Suppressor macrophage treated with lipopolysaccharide for 4 hours (primary cell): ENCODE measurements at regions not wholly inside any gene's neighbourhood (a gene's known extent, or its start where the extent isn't known, plus 50 kb on each side); places are given as distances from the start of the nearest gene placed in this dataset.

Experiments
- DNase-seq: peaks from one replicate; pipeline ENCODE4 v3.0.0-alpha.2; 2020

DNA sequence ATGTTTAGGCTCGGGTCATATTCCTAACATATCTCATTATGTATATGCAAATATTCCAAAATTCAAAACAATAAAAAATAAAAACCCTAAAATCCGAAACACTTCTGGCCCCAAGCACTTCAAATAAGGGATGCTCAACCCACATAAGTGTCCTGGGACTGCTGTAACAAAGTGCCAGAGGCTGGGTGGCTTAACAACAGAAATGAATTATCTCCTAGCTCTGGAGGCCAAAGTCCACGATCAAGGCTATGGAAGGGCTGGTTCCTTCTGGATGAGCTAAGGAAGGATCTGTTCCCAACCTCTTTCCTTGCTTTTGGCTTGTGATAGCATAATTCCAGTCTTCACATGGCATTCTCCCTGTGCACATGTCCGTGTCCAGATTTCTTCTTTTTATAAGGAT lies 181.6 kb upstream of the NFE2L3 start:
- DNase-seq = no peak

DNA sequence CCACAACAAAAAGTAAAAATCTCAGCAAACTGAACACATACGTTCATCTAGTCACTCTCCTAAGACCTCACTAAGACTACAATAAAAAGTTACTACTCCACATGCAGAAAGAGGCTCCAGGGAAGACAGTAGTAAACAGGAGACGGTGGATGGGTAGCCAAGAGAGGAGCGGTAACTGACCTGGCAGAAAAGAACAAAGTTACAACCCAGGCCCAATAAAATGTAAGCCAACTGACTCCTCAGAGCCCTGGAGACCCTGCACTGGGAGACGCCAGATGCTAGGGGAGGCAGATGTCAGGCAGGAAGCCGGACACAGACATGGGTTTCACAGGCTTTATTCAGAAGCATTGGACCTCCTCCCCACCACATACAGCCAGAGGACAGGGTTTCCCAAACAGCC lies 181.1 kb upstream of the NFE2L3 start:
- no peak for DNase-seq

DNA sequence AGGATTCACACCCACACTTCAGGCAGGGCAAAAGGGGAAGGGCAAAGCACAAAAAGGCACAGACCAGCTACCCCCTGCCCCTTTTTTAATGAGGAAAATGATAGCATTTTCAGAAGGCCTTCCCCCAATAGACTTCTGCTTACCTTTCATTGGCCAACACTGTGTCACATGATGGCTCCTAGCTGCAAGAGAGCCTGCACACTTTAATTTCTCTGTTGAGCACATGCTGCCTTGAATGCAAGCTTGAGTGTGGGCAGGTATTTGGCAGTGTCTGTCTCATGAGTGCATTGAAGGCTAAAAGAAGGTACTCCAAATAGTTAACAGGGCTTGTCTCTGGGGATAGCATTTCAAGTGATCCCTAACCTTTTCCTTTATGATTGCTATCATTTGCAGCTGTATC lies 175.4 kb upstream of the NFE2L3 start:
- DNase-seq = no peak

DNA sequence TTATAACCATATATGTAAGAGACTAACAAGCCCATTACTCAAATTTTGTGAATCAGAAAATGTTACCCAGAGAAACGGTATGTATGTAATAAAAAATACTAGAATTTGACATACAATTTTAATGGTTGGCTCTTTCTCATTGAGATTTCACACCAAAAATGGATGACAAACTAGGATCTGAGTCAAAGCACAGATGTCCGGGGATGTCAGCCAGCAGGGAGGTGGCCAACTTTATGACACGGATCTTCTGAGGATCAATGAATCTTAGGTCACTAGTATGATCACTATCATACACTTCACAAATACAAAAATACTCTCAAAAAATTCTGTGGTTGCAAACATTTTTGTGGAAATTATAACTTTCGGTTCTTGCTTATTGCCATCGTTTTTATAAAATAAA lies 173.5 kb upstream of the NFE2L3 start:
- no peak for DNase-seq

DNA sequence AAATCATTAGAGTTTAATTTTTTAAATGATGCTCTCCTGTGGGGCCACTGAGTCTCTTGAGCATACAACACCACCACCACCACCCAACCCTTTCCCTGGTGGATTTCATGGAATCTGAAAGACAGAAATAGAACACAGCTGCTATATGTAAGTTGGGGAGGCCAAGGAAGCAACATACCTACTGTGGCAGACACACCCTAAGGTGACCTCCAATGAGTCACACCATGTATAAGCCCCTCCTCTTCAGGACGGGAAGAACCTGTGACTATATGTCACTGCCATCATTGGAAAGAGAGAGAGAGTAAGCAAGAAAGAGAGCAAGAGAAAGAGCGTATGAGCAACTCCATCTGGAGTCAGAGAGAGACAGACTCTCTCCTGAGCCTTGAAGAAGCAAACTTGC lies 172.4 kb upstream of the NFE2L3 start:
- no peak for DNase-seq

DNA sequence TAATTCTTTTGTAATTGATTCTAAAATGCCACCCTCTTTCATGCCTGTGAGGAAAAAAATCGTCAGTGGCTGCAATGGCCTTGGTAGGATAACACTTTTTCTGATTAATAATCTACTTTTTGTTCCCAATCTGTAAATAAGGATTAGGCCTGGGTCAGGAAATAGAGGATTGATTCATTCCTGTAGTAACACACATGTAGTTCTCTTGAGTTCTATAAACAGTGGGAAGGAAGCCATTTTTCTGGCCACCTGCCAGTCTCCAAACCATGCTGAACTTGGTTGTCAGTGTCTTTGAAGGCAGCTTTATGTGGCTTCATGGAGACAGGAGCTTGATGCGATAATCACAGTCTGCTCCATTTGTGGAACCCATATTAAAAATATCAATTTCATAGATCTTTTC lies 169.3 kb upstream of the NFE2L3 start:
- DNase-seq = no peak

DNA sequence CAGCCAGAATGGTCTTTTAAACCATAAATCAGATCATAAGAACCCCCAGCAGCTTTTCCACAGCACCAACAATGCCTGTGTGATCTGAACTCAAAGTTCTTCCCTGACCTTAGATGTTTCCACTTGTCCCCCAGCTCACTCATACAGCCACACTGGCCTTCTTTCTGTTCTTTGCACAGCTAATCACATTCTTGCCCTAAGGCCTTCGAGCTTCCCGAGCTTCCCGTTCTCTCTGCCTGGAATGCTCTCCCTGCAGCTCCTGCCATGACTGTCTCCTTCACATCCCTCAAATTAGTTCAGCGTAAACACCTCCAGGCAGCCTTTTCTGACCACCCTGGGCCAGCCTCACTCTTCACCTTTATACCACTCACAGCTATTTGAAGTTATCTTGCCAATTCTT lies 166.8 kb upstream of the NFE2L3 start:
- DNase-seq = no peak

DNA sequence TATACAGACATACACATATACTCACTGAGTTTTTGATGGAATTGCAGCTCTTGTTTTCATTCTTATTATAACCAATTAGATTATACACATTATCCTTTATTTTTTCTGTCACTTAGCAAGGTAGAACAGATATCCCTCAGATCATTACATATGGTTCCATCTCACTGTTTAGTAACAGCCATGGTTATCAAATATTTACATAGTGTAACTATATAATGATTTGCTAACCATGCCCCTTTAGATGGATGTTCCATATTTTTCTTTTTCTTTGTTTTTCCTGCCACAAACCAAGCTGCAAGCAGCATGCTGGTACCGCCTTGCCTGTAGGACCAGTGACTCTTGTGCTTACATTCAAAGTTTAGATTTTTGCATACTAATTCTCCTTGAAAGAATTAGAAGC lies 163.4 kb upstream of the NFE2L3 start:
- DNase-seq = no peak

DNA sequence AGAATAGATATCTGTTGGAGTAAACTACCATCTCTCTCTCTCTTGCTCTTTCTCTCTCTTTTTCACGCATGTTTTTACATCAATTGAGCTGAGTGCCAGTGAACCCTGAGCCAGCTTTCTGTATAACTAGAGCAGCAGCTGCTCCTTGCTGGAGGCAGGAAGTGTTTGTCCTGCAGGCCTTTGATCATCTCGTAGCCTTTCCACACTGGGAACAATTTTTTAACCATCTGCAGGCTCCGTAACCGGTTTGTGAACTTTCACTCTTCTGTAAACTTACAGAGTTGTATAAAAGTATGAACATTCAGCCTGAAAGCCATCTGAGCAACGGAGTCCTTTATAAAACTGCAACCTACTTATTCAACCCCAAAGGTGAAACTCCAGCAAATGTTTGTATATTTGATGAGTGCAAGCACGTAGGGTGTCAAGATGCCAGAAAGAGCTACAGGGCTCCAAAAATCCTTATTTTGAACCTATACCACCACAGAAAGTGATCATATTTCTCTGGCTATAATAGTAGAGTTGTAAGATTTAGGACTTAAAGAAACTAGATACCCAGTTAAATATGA lies 162.8 kb upstream of the NFE2L3 start:
- DNase-seq = no peak

DNA sequence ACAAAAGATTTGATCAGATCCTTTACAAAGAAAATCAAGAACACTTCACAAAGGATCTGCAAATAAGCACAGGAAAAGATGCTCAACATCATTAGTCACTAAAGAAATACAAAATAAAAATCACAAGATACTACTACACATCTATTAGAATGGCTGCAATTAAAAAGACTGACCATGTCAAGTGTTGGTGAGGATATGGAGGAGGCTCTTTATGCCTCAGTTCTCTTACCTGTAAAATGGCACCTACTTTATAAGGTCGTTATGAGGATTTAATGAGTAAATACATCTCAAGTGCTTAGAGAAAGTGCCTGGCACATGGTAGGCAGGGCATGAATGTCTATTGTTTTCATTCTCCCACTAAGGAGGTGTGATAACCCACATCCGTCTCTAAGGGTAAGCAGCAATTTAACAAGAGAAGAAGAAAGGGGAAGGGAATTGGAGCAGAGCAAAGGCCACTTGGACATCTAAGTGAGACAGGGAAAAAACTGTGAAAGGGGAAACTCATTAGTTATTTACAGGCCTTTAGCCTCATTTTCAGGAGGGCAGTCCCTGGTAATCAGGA lies 157.5 kb upstream of the NFE2L3 start:
- DNase-seq = no peak

DNA sequence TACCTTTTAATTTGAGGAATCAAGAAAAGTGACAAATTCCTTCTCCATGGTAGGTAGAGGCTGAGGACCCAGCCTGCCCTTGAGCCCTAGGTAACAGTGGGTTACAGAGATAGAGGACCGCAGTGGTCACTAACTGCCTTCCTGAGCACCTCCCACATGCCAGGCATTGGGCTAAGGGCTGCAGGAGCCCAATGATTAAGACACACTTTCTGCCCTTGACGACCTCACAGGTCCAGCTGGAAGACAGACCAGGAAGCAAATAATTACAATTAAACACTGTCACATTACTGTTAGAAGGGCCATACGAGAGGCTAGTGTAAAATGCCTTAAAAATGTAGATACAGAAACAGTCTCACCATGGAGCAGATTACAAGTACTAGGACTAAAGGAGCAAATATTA lies 156.8 kb upstream of the NFE2L3 start:
- no peak for DNase-seq

DNA sequence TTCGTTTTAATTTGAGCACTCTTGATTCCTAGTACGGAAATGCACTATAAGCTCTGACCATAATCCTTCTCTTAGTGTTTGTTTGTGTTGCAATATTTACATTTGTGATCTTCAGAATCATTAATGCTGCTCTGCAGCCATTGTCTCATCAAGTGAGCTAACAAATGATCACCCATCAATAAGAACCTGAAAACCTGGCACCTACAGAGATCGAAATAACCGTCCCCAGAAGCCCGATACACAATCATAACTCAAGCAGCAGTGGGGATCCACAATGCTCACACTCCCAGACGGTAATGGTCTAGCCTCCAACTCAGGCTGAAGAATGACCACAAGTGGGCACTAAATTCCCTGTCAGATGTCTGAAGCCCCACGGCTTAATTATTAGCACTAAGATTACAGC lies 156.0 kb upstream of the NFE2L3 start:
- DNase-seq = peak; percentile 3

DNA sequence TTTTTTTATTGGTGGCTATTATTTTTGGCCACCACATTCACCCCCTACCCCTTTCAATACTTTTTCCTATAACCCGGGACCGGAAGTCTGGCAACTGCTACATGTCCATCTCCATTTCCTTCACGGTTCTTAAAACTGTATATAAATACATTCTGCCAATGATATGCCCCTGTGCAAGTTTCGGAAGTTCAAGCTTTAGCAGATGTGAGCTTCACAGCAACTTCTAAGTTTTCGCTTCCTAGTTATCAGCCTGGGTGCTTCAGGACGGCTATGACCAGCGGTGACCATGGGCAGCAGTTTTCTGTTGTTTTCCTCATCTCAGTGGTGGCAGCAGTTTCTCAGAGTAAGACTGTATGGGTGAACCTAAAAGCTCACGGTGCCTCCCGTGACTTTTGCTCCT lies 153.5 kb upstream of the NFE2L3 start:
- DNase-seq = no peak

DNA sequence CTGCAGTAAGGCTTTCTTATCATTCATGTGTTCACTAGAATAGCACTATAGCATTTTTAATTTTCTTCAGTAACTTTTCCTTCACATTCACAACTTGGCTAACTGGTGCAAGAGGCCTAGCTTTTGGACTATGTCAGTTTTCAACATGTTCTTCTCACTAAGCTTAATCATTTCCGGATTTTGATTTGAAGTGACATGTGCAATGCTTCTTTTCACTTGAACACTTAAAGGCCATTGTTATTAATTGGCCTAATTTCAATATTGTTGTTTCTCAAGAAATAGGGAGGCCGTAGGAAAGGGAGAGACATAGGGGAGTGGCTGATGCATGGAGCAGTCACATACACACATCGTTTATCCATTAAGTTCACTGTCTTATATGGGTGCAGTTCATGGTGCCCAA lies 151.2 kb upstream of the NFE2L3 start:
- DNase-seq = no peak

DNA sequence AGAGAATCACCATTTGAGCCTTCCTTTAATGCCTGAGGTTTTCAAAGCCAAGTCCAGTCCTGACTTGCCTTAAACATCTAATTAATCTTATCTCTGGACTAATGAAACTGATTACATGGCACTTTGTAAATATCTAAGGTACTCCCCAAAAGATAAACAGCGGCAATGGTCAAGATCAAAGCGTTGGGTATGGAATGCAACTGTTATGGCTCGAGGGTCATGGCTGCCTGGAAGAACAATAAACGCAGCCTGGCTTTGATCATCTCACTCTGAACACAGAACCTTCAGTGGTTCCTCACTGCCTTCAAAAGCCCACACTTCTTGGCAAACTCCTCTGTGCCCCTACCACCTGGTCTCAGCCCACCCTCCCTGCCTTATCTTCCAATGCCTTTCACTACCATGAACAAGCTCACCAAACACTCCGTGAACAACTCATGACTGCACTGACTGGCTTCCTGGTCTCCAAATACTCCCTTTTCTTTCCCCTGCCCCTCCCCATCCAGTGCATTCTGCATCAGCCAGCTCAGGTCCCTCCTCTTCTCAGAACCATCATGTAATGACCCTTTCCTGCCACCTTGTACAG lies 150.2 kb upstream of the NFE2L3 start:
- no peak for DNase-seq

DNA sequence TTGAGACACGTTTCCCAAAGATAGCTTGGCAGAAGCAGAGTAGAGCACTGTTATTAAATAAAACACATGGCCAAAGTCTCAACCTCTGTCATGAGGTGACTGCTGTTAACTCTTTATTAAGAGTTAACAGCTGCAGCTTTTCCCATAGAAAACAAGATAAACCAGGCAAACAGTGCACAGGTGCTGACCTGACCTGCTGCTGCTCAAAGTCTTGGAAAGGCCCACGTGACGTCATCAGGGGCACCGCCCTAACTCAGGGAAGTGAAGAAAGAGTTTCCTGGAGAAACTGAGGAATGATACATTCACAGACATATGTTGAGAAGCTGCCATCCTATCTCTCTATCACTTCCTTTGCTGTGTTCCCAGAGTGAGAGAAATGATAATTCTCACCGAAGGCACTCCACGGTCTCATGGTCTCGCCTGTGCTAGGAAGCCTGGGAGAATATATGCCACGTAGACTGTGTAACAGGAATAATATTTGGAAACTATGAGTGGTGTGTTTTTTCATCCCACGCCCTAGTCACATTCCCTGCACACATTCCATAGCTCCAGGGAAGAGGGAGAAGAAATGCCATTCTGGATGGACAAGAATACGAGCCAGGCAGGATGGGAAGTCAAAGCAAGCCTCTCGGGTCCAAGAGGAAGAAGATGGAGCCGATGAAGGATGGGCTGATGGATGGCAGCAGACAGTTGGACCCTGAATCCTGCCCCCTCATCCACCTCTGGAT lies 146.2 kb upstream of the NFE2L3 start:
- DNase-seq = no peak

DNA sequence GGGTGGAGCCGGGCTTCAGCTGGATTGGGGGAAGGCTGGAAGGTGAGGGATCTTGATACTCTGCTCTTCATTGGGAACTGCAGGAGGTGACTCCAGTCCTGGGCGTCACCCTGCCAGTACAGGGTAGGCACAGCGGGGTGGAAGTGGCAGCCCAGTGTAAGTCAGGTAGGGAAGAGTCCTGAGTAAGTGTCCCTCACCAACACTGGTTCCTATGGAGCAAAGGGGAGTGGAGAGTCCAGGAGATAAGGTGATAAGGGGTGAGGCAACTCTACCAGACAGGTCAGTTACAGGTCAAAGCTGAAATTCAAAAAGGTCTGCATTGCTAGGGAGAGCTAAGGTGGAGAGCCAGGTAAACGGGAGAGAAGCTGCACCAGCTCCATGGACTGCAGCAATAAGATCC lies 145.6 kb upstream of the NFE2L3 start:
- DNase-seq = no peak

DNA sequence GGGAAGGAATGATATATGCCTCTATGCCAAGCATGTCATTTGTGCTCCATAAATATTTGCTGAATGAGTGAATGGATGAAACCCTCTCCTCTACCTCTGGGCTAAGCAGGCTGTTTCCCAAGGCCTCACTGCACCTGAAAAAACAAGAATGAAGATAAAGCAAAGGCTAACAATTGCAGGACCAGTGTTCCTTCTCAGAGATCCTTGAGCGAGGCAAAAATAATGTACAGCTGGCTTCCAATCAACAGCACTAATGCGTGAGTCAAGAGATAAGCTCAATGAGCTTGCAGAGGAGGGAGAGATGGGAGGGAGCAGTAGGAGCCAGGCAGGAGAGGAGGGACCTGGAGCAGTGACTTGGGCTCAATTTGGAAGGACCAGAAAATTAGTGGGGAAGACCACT lies 144.5 kb upstream of the NFE2L3 start:
- no peak for DNase-seq

DNA sequence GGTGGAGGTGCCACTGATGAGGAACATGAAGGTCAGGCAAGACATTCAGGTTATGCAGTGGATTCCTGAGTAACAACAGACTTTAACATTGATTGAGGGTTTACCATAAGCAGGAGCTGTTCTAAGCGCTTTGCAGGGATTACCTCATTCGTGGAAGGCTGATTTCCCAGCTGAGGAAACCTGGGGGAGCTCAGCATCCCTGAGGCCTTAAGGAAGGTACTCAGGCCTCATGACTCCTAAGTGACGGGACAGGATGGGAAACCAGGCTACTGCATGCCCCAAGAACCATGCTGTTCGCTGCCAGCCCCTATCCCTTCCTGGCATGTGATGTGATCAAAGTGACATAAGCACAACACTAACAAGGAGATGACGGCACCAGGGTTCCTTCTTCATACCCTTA lies 143.6 kb upstream of the NFE2L3 start:
- DNase-seq = no peak

DNA sequence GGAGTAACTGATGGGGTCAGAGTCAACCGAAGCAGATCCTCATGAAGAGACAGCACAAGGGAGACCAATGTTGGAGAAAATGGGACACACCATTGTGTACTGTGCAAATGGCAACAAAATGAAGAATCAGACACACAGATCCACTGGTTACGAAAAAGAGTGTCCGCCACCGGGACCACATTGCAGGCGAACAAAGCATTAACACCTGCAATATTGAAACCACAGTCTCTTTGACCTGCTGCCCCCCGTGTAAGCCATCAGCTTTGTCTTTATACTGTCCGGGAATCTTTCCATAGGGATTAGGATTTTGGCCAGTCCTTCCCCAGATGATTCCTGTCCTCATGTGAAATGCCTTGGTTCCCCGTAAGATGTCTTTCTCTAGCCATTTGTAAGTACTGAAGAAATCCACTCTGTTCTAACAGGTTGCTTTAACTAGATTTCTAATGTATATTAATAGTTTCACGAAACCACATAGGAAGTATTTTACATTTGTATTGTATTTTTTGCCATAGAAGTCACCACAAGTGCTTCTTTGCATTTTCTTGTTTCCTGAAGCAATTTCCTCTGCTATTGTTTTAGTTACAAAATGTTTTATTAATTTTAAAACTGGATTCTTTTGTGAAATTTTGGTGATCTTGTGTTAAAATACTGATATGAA lies 140.8 kb upstream of the NFE2L3 start:
- no peak for DNase-seq

DNA sequence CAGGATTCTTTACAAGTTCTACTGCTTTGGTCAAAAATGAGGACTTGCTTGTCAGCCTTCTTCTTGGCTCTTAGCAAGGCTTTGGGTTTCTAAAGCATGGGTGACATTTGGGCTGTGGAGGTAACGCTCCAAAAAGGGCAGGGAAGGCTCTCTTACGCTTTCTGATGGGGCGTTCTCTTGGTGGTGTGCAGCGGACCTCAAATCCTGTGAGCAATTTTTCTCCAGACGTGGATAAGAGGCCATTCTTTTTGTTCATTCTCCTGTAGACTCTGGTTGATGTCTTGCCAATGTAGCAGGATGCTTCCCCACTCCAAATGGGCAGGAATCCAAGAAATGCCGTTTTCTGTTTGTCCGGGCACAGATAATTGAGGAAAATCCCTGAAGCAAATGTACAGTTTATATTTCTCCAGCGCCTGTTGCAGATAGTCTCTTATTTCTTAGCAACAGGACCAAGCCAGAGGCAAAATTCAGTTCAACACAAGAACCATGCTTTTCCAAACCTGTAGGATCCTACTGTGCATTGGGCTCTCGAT lies 138.4 kb upstream of the NFE2L3 start:
- DNase-seq = no peak

DNA sequence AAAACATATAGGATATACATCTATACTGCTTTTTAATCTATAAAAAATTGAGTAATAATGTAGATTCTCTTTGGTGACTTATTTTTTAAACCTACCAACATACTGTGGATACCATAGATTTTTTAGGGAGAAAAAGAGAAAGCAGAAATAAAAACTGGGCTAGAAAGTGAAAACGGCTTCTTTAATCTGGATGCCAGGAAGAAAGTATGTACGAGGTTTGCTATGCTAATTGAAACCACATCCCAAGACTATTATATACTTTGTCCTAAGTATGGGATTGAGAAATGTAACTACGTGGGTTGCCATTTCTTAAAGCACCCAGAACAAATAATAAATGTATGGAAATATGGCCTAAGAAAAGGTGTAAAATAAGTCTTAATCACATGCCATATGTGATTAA lies 129.0 kb upstream of the NFE2L3 start:
- no peak for DNase-seq

DNA sequence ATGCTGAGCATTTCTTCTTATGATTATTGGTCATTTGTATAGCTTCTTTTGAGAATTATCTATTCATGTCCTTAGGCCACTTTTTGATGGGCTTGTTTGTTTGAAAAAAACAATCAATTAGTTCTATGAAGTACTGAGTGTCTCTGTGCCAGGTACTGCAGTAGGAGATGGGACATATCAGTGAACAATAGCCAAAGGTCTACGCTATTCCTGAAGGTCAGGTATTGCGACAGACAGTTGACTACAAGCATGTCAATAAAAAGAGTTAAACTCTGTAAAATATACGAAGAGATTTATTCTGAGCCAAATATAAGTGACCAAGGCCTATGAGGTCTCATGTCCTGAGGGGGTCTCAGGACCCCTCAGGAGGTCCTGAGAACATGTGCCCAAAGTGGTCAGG lies 122.1 kb upstream of the NFE2L3 start:
- no peak for DNase-seq

DNA sequence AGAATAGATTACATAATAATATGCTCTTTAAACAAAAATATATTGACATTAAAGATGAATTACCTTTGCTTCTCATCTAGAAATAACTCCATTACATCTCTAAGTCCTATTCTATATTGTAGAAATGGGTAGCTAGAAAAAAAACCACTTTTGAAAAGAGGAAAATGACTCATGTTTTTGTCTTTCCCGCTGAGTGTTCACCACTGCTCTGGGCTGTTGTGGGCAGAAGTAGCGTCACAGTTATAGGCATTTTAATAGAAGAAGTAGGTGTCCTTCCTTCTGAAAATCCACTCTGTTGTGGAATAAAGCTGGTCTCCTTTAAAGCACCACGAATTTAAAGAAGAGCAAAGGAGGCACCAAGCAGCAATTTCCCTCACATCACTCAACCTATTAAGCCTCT lies 117.6 kb upstream of the NFE2L3 start:
- DNase-seq = peak; percentile 61
